HG03159 (cell line): ENCODE measurements at regions not wholly inside any gene's neighbourhood (a gene's known extent, or its start where the extent isn't known, plus 50 kb on each side); places are given as distances from the start of the nearest gene placed in this dataset.

ENCODE experiments used
- ATAC-seq: cut with Tn5 transposase; IDR thresholded peaks from one replicate; pipeline ENCODE4 v1.9.1; 2021; ENCODE audit warnings: mild to moderate bottlenecking, moderate library complexity; ENCODE audit not compliant: unreplicated experiment

DNA sequence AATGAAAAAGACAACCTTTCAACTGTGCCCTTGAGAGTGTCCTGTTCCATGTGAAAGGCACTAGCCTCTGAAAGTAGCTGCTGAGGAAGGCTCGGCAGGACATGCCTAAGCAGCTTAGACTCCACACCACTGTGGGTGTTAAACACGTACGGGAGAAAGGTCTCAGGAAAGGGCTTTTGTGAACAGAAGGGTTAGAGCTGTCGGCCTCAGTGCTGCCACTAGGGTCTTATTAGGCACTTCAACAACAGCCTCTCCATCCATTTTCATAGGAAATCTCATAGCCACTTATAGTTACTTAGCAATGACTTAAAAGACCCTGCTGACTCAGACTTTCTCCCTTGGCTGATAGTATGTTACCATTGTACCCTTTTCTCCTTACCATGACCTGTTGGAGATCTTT, 662.8 kb downstream of the TBC1D32 start:
- no peak for ATAC-seq

DNA sequence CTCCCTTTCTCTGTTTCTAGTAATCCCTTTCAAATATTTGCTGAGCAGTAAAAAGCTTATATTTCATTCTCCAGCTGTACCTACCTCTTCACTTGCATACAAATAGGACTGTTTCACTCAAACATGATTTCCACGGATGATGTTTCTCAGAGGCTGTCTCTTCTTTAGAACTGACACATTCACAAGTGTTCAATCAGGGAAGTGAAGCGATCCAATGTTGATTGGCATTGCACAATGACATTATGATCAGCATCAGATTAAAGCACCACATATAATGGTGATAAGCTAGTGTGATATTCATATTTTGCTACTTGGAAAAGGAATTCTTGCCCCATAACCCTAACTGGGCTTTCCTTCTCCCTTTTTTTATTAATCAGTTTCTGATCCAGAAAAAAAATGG, 681.8 kb downstream of the TBC1D32 start:
- no peak for ATAC-seq

DNA sequence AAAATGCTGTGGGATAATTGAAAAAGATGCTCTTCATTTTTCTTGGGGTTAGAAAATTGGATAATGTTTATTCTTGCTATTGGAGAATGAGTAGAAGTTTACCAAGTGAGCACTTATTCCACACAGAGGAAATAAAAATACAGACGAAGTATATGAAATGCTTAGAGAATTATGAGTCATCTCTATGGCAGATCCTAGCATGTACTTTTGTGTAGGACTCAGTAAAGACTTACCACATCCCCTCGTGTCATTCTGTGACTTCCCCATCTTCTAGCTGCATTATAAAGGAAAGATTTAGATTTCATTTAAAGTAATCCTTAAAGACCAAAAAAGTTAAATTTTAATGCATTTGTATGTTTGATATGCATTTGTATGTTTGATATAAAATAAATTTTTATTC, 685.6 kb downstream of the TBC1D32 start:
- no peak for ATAC-seq

DNA sequence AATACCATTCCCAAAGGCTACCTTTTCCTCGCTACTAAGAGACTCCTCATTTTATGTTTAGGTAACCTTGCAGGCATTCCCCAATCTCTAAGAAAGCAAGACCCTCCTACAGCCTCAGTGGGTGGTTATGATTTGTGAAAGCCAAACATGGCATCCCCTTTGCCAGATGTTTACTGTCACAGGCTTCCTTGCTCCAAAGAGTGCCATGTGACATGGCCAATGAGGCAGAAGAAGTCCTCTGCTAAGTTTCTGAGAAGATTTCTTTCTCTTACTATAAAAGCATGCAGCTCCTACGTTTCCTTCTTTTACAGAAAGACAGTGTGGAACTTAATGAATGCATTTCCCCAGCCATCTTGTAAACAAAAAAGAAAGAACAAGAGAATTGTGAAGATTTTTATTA, 688.2 kb downstream of the TBC1D32 start:
- no peak for ATAC-seq

DNA sequence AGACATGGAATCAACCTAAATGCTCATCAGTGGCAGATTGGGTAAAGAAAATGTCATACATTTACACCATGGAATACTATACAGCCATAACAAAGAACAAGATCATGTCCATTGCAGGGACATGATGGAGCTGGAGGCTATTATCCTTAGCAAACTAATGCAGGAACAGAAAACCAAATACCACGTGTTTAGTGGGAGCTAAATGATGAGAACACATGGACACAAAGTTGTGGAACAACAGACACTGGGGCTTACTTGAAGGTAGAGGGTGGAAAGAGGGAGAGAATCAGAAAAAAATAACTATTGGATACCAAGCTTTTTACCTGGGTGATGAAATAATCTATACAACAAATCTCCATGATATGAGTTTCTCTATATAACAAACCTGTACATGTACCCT, 701.3 kb downstream of the TBC1D32 start:
- ATAC-seq: no peak

DNA sequence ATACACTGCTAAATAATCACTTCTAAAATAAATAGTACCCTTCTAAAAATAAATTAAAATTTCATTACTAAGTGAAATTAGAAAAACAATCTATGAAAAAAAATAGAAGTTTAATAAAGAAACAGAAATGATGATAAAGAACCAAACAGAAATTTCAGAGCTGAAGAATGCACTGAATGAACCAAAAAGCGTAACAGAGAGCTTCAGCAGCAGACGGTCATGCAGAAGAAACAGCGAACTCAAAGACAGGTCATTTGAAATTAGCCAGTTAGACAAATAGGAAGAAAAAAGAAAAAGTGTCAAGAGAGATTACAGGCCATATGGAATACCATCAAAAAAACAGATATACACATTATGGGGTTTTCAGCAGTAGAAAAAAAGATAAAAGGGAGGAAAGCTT, 706.7 kb downstream of the TBC1D32 start:
- ATAC-seq: no peak

DNA sequence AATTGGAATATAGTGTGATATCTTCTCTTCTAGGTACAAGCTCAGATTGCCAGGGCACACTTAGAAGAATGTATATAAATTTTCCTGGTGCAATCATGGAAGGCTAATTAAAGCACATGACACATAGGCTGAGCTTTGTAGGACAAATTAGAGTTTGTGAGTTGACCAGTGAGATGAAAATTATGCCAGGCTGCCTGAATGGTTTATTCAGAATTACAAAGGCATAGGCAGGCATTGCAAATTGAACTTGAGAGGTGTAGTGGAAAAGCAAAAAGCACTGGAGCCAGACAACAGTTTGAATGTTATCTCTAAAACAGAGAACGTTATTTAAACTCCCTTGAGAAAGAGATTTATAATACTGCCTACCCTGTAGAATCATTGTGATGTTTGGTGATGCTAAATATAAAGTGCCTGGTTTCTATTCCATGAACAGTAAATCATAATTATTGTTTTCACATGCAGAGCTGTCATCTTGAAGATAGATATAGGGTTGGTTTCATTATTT, 712.1 kb downstream of the TBC1D32 start:
- ATAC-seq: no peak

DNA sequence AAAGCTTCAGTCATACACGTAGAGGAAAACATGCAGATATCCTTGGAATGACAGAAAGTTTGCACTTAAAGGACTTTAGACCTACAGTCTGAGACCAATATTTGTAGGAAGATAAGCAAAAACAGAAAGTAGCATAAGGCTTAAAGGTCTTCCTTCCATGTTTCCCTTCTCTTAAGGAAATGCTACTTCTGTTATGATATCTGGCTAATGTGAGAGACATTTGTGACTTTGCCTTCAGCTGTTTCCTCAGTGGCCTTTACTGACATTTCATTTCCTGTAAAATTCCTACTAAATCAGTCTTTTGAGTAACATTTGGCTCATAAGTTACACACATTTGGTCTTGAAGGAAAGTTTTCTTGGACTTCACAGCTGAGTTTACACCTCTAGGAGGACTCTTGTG, 713.4 kb downstream of the TBC1D32 start:
- no peak for ATAC-seq

DNA sequence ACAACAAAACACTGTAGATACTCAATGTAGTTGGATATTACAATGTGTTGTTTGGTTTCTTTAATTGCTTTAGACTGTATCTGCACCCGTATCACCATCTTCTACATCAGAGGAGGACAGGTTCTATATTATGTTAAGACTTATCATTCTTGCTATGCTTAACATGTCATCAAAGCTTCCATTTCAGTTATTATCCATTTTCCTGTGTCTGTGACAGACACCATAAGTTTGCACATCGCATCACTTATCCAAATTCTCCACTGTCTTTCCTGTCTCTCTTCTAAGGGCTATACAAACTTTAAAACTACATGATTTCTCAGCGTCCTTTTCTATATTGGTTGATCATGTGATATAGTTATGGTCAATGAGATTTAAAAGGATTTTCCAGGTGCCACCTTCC, 719.0 kb downstream of the TBC1D32 start:
- no peak for ATAC-seq

DNA sequence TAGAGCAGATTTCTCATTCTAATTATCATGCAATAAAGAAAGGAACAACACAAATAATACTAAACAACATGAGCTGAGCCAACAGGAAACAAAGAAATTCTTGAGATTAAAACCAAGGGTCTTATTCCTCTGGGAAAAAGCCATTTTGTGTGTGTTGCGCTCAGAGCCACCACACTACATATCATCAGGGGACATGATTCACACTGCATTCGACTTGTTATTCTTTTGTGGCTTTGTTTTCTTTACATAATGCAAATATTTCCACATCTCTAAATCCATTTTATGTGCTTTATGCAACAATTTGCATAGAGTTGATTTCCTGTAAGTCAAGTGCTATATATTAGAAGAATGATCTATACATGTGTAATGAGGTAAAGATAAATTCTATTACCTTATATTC, 719.6 kb downstream of the TBC1D32 start:
- no peak for ATAC-seq

DNA sequence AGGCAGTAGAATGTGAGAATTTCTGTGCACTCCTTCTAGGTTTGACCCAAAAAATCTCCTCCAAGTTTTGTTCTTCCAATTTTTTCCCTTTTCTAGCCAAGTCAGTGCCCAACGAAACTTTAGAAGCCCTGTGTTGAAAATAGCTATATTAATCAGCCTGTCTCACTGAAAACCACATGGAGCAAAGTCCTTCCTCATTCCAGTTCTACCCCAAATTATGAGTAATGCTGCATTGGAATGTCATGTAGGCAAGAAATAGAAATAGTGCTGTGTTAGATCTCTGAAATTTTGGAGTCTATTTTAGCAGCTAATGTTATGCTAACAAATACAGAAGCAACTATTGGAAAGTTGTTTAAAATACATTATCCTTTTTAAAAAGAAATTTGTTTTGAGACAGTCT, 725.5 kb downstream of the TBC1D32 start:
- no peak for ATAC-seq

DNA sequence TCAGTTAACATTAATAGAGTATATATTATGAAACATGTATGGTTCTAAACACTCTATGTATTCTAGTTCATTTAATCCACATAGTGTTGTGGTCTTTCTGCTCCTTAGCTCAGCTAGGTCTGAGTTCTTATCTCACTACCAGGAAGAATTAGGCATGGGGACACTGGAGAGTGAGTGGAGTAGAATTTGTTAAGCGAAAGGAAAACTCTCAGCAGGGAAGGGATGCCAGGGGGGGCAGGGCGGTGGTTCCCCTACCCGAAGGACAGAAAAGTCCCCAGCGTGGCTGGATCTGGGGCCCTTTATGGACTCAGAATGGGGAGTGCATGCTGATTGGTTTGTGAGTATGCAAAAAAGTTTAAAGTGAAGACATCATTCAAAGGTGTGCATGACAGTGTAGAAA, 727.5 kb downstream of the TBC1D32 start:
- ATAC-seq: no peak

DNA sequence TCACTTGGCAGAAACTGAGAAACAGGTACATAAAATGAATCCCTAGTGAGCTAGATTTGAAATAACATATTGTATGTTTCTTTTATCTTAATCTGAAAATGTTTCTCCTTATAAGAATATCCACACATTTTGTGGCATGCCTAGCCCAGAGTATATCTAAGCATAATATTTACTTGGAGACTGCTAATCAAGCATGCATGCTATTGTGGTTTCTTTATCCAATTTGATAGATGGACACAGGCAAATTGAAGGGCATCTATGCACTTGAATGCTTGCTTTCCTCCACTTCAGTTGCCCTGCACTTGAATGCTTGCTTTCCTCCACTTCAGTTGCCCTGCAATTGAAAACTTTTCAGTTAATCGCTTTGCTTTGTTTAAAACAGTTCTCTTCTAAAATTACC, 729.8 kb downstream of the TBC1D32 start:
- no peak for ATAC-seq

DNA sequence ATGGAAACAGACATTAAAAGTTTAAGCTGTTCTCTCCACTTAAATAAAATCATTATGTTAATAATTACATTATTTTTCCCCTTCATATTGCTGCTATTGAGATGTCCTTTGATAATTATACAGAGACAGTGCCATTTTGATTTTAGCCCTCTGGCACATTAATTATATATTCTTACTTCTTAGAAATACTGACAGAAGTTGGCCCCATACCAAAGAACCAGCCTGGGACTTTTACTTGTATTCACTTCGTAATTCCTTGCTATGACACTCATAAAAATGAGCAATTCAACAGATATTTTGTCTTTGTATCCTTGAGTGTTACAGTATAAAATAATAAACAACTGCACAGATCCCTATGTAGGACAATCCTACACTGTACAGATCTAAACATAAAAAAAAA, 743.7 kb downstream of the TBC1D32 start:
- no peak for ATAC-seq

DNA sequence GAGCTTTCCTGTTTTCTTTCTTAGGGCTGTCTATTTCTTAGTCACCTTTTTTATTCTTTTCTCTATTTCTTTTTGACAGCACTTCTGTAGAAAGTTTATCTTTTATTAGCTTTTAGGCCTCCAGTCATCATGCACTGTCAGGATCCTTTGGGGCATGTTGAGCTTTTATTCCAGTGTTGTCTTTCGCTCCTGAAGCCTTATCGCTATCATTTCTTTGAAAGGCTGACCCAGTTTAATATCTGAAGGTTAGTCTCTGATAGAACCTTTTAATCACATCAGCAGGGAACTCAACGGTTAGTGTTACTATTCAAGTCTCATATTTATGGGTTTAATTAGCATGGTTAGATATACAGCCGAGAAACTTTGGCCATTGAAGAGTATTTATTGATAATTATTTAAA, 745.9 kb downstream of the TBC1D32 start:
- ATAC-seq: no peak

DNA sequence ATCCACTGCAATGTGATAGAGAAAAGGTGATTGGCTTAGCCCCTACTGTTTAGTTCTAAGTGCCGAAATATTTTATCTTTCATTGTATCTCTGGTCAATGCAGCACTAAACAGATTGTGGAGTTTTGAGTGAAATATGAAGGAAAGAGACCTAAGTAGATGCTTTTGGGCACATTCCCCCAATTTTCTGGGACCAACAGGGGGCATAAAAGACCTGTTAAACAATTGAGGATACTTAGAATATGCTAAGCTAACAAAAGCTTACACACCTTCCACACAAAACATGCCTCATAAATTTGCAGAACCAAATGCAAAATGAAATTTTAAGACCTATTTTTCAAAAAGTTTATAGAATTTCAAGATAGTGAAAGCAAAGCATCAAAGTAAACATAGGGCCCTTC, 746.9 kb downstream of the TBC1D32 start:
- ATAC-seq: no peak

DNA sequence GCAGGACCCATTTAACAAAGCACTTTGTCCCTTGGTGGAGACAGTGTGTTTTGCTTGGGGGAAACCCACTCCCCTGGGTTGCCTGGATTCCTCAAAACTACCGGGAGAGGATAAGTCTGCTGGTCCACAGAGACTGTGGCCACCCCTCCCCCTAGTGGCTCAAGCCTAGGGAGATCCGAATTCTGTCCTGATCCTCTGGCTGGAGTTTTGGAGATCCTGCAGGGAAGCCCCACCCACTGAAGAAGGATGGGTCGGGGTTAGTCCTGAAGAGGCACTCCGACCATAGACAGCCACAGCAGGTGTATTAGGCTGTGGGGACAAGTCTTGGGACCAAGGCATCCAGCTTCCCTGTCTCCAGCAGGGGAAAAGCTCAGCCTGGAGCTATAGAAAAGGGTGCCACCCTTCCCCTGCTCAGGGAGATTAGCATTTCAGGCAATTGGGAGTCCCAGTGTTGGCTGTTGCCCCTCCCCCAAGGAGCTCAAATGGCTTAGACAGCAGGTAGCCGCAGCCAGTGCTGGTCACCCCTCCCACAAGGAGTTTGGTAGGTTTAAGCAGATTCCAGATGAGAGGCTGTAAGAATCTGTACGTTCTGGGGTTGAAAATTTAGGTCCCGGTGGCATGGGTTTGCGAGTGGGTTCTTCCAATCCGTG, 750.0 kb downstream of the TBC1D32 start:
- ATAC-seq: no peak

DNA sequence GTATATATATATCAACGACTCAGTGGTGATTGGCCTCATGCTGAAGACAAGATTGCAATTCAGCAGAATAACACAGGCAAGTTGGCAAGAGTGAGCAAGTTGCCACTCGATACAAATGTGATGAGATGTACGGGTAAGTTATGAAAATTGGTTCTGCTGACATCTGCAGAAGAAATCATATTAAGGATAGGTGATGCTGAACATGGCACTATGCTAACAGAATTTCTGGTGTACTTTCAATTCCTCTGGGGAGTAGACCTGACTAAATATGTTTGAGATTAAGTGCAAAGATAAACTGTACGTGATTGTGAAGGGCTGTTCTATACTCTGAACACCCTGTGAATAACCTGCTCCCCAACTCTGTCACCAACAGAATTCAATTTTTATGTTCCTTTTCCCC, 758.2 kb downstream of the TBC1D32 start:
- ATAC-seq: no peak

DNA sequence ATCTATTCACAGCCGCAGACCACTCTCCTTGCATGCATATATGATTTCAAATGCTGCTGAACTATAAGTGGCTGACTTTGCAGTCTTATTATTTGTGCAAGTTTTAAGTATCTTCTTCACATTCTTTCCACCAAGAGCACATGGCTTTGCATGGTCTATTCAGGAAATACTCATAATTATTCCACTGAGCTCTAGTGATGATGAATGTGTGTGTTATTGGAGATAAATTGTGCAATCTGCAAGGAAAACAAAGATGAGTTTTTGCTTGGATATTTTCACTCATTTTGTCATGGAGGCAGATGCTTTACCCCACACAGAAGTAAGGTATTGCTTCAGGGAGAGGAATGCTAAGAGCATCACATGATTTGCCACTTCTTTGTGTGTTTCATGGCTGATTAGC, 764.6 kb downstream of the TBC1D32 start:
- ATAC-seq: no peak

DNA sequence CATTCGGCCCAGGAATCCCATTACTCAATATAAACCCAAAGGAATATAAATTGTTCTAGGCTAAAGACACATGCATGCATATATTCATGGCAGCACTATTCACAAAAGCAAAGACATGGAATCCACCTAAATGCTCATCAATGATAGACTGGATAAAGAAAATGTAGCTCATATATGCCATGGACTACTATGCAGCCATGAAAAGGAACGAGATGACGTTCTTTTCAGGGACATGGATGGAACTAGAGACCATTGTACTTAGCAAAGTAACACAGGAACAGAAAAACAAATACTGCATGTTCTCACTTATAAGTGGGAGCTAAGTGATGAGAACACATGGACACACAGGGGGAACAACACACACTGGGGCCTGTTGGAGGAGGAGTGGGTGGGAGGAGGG, 769.5 kb downstream of the TBC1D32 start:
- ATAC-seq: no peak

DNA sequence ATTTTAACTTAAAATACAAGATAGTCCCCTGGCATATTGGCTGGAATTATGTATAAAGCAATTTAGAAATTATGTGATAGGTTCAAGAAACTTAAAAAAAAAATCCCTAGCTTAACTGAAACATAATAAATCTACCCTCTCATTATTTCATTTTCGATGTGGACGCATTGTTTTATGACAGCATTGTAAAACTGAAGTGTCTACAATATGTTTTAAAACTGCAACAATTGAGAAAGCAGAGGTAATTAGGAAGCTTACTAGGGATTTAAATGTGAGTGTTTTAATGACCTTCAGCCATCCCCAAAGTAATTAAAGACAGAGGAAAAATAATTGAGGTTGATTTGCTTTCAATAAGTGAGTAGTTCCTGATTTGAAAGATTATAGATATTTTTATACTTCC, 776.0 kb downstream of the TBC1D32 start:
- ATAC-seq: no peak

DNA sequence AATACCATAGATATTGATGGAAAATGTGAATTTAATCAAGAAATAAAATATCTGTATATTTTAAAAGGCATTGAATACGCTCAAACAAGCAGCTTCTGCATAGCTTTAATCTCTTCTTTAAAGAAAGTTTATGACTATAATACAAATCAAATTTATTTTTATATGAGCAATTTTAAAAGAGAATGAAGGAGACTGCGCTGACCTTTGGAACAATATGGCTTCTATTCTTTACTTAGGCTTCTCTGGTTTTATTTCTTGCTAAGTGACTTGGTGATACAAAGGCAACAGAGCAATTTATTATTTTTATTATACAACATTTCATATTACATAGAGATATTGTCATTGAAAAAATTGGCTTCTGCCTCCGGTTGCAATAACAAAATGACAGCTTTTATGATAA, 776.7 kb downstream of the TBC1D32 start:
- no peak for ATAC-seq

DNA sequence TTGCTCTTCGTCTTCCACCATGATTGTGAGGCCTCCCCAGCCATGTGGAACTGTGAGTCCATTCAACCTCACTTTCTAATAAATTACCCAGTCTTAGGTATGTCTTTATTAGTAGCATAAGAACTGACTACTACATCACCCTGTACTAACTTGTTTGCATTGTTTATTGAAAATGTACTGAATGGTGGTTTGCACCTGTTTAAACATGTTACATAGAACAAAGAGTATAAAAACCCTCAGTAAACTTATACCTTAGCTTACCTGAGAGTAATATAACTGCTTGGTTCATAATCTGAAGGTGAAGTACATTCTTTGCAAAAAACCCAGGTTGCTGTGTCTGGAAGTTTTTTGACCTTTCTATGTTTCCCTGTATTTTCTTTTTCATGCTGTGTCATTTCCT, 777.8 kb downstream of the TBC1D32 start:
- no peak for ATAC-seq
